ENCODE measurements at regions not wholly inside any gene's neighbourhood (a gene's known extent, or its start where the extent isn't known, plus 50 kb on each side); places are given as distances from the start of the nearest gene placed in this dataset.
"Not testable (repeated sequence)": the region's sequence is repeated elsewhere in the genome, so short reads cannot be mapped to it uniquely, and the experiment has no call there.

- Histone ChIP-seq H3K4me3 (ENCODE audit: low read length in 2 of 2) (no peak overlapping the region), H3K36me3 (ENCODE audit: control insufficient read depth in 1 of 2, insufficient read depth in 2 of 2, low read length in 1 of 2) (no peaks in the 10 kb centered on the region), H3K4me1 (ENCODE audit: control insufficient read depth in 1 of 2, insufficient read depth in 2 of 2, low read length in 2 of 2) (no peaks in the 10 kb centered on the region), H3K27me3 (ENCODE audit: control insufficient read depth in 1 of 2, insufficient read depth in 2 of 2, low read length in 1 of 2) (no peaks in the 10 kb centered on the region), H3K9me3 (ENCODE audit: control insufficient read depth, low read length) (no peaks in the 10 kb centered on the region), H3K27ac (ENCODE audit: low read depth in 1 of 2, low read length in 2 of 2) (no peak overlapping the region)
- no peak for ATAC-seq (ENCODE audit: low FRiP score)
- 43 to 49% methylated on average over 2 of the region's 2 CpGs for WGBS, 2 donors
- intact Hi-C loops (cut with DNase I): no loop called here
- DNase-seq: no peak
These were observed 294.3 kb downstream of the GUCY2F start for GRCh38 chrX:109187473-109188168.

DNA sequence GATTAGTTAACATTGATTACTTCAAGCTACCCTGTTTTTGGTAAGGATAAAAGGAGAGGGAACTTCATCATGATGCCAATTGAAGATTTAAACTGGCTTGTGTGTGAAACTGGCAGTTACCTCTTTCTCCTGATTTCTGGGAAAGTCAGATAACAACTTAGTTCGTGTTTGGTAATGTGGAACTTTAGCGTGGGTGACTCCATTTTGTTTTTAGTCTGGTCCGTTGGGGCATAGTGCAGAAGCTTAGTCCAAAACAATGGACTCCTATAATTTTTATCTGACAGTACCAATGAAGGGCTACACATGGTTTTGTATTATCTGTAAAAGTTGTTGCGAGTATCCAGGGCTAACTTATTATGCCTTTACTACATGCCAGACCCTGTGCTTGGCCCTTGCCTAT lies 294.9 kb downstream of the GUCY2F start:
- no peak for DNase-seq
- intact Hi-C loops (cut with DNase I): no loop called here
- no peak for ATAC-seq (ENCODE audit: low FRiP score)
- no peaks in the 10 kb centered on the region for H3K9me3 ChIP-seq (ENCODE audit: control insufficient read depth, low read length)
- H3K27me3 ChIP-seq (ENCODE audit: control insufficient read depth in 1 of 2, insufficient read depth in 2 of 2, low read length in 1 of 2): no peaks in the 10 kb centered on the region
- WGBS, 2 donors: 70 to 81% methylated on average over 4 of the region's 4 CpGs
- no peaks in the 10 kb centered on the region for H3K4me1 ChIP-seq (ENCODE audit: control insufficient read depth in 1 of 2, insufficient read depth in 2 of 2, low read length in 2 of 2)
- H3K27ac ChIP-seq (ENCODE audit: low read depth in 1 of 2, low read length in 2 of 2): no peak overlapping the region
- H3K4me3 ChIP-seq (ENCODE audit: low read length in 2 of 2): no peak overlapping the region
- no peaks in the 10 kb centered on the region for H3K36me3 ChIP-seq (ENCODE audit: control insufficient read depth in 1 of 2, insufficient read depth in 2 of 2, low read length in 1 of 2)

DNA sequence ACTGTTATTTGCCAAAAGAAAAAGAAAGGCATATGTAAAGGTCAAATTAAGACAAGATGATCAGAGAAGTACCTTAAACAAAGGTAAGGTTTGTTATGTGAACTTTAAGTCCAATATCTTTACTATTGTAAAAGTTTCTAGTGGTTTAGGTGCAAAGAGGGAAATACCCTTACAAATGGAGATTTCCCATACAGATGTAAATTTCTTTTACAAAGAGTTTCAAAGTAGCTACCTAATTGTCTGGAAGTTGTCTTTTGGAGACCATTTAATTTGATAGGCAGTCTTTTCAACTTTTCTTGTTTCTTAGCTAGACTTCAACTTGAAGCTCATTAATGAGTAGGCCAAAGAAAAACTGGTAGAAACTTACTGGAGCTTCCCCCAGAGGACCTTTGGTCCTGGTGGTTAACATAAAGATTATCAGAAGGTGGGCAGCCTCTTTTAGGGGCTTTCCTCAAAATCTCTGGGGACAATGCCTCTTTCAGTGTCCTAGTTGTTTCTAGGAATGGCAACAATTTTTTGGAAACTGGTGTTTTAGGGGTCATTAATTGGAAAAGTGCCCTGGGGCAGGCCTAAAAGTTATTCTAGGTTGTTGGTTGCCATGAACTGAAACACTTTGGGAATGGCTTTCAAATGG lies 297.3 kb downstream of the GUCY2F start:
- no peaks in the 10 kb centered on the region for H3K27me3 ChIP-seq (ENCODE audit: control insufficient read depth in 1 of 2, insufficient read depth in 2 of 2, low read length in 1 of 2)
- no peaks in the 10 kb centered on the region for H3K36me3 ChIP-seq (ENCODE audit: control insufficient read depth in 1 of 2, insufficient read depth in 2 of 2, low read length in 1 of 2)
- ATAC-seq (ENCODE audit: low FRiP score) (no peak), DNase-seq (no peak)
- no peak overlapping the region for H3K27ac ChIP-seq (ENCODE audit: low read depth in 1 of 2, low read length in 2 of 2)
- no peaks in the 10 kb centered on the region for H3K9me3 ChIP-seq (ENCODE audit: control insufficient read depth, low read length)
- H3K4me3 ChIP-seq (ENCODE audit: low read length in 2 of 2): no peak overlapping the region
- no peaks in the 10 kb centered on the region for H3K4me1 ChIP-seq (ENCODE audit: control insufficient read depth in 1 of 2, insufficient read depth in 2 of 2, low read length in 2 of 2)
- intact Hi-C loops (cut with DNase I): no loop called here

GRCh38 chrX:109172091-109172602 lies 309.7 kb downstream of the GUCY2F start:
- no peaks in the 10 kb centered on the region for H3K36me3 ChIP-seq (ENCODE audit: control insufficient read depth in 1 of 2, insufficient read depth in 2 of 2, low read length in 1 of 2)
- WGBS, 2 donors: 81 to 88% methylated on average over 4 of the region's 4 CpGs
- no peaks in the 10 kb centered on the region for H3K27me3 ChIP-seq (ENCODE audit: control insufficient read depth in 1 of 2, insufficient read depth in 2 of 2, low read length in 1 of 2)
- no peak overlapping the region for H3K27ac ChIP-seq (ENCODE audit: low read depth in 1 of 2, low read length in 2 of 2)
- peaks cover 5% of the 10 kb centered on the region for H3K9me3 ChIP-seq (ENCODE audit: control insufficient read depth, low read length)
- DNase-seq (no peak), ATAC-seq (ENCODE audit: low FRiP score) (no peak)
- H3K4me3 ChIP-seq (ENCODE audit: low read length in 2 of 2): no peak overlapping the region
- intact Hi-C loops (cut with DNase I): no loop called here
- no peaks in the 10 kb centered on the region for H3K4me1 ChIP-seq (ENCODE audit: control insufficient read depth in 1 of 2, insufficient read depth in 2 of 2, low read length in 2 of 2)

DNA sequence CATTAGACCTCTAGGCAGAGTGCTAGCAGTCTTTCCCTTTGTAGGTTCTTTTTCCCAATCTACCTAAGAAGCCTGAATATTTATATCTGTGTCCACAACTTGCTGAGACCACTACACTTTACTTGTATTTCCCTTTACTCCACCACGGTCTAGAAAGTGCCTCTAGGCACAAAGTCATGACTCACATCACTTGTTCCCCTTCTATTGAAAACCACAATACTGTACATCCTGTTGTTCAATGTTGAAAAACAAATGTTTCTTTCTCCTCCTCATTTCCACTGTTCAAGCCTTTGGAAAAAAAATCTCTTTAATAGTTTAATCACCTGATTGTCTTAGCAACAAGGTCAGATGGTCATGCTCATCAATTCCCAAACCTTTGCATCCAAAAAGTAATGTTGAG lies 326.7 kb downstream of the GUCY2F start:
- 55 to 64% methylated on average over 1 of the region's 1 CpG for WGBS, 2 donors
- H3K27ac ChIP-seq (ENCODE audit: low read depth in 1 of 2, low read length in 2 of 2): no peak overlapping the region
- intact Hi-C loops (cut with DNase I): no loop called here
- H3K27me3 ChIP-seq (ENCODE audit: control insufficient read depth in 1 of 2, insufficient read depth in 2 of 2, low read length in 1 of 2): no peaks in the 10 kb centered on the region
- H3K4me3 ChIP-seq (ENCODE audit: low read length in 2 of 2): no peak overlapping the region
- no peak for ATAC-seq (ENCODE audit: low FRiP score)
- no peak for DNase-seq
- no peaks in the 10 kb centered on the region for H3K9me3 ChIP-seq (ENCODE audit: control insufficient read depth, low read length)
- H3K4me1 ChIP-seq (ENCODE audit: control insufficient read depth in 1 of 2, insufficient read depth in 2 of 2, low read length in 2 of 2): no peaks in the 10 kb centered on the region
- no peaks in the 10 kb centered on the region for H3K36me3 ChIP-seq (ENCODE audit: control insufficient read depth in 1 of 2, insufficient read depth in 2 of 2, low read length in 1 of 2)

- H3K27ac ChIP-seq (ENCODE audit: low read depth in 1 of 2, low read length in 2 of 2); H3K4me3 ChIP-seq (ENCODE audit: low read length in 2 of 2); H3K27me3 ChIP-seq (ENCODE audit: control insufficient read depth in 1 of 2, insufficient read depth in 2 of 2, low read length in 1 of 2); H3K4me1 ChIP-seq (ENCODE audit: control insufficient read depth in 1 of 2, insufficient read depth in 2 of 2, low read length in 2 of 2); ATAC-seq (ENCODE audit: low FRiP score); intact Hi-C loops (cut with DNase I); H3K9me3 ChIP-seq (ENCODE audit: control insufficient read depth, low read length); H3K36me3 ChIP-seq (ENCODE audit: control insufficient read depth in 1 of 2, insufficient read depth in 2 of 2, low read length in 1 of 2); DNase-seq: not testable (repeated sequence)
- WGBS, 2 donors: 41 to 64% methylated on average over 1 of the region's 1 CpG
These were observed 337.7 kb downstream of the GUCY2F start for GRCh38 chrX:109144173-109144572.

- H3K4me3 ChIP-seq (ENCODE audit: low read length in 2 of 2): no peak overlapping the region
- H3K4me1 ChIP-seq (ENCODE audit: control insufficient read depth in 1 of 2, insufficient read depth in 2 of 2, low read length in 2 of 2): no peaks in the 10 kb centered on the region
- no peaks in the 10 kb centered on the region for H3K9me3 ChIP-seq (ENCODE audit: control insufficient read depth, low read length)
- no peak for ATAC-seq (ENCODE audit: low FRiP score)
- H3K36me3 ChIP-seq (ENCODE audit: control insufficient read depth in 1 of 2, insufficient read depth in 2 of 2, low read length in 1 of 2): no peaks in the 10 kb centered on the region
- H3K27ac ChIP-seq (ENCODE audit: low read depth in 1 of 2, low read length in 2 of 2): no peak overlapping the region
- H3K27me3 ChIP-seq (ENCODE audit: control insufficient read depth in 1 of 2, insufficient read depth in 2 of 2, low read length in 1 of 2): no peaks in the 10 kb centered on the region
- intact Hi-C loops (cut with DNase I): no loop called here
- no peak for DNase-seq
These were observed 341.4 kb downstream of the GUCY2F start for GRCh38 chrX:109140463-109140862.

DNA sequence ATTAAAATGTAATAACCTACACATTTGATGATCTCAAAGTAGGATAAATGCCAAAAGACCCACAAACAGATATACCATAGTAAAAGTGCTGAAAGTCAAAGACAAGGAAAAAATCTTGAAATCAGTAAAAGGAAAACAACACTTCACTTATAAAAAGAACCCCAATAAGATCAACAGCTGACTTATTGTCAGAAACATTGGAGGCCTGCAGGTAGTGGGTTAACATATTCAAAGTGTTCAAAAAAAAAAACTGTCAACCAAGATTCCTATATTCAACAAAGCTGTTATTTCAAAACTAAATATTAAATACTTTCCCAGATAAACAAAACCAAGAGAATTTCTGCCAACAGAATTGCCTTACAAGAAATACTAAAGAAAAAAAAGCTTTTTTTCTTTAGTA lies 347.1 kb downstream of the GUCY2F start:
- DNase-seq (no peak), ATAC-seq (ENCODE audit: low FRiP score) (no peak)
- H3K27ac ChIP-seq (ENCODE audit: low read depth in 1 of 2, low read length in 2 of 2): no peak overlapping the region
- no peaks in the 10 kb centered on the region for H3K4me1 ChIP-seq (ENCODE audit: control insufficient read depth in 1 of 2, insufficient read depth in 2 of 2, low read length in 2 of 2)
- H3K36me3 ChIP-seq (ENCODE audit: control insufficient read depth in 1 of 2, insufficient read depth in 2 of 2, low read length in 1 of 2): no peaks in the 10 kb centered on the region
- no peak overlapping the region for H3K4me3 ChIP-seq (ENCODE audit: low read length in 2 of 2)
- H3K9me3 ChIP-seq (ENCODE audit: control insufficient read depth, low read length): no peaks in the 10 kb centered on the region
- no peaks in the 10 kb centered on the region for H3K27me3 ChIP-seq (ENCODE audit: control insufficient read depth in 1 of 2, insufficient read depth in 2 of 2, low read length in 1 of 2)
- intact Hi-C loops (cut with DNase I): no loop called here

DNA sequence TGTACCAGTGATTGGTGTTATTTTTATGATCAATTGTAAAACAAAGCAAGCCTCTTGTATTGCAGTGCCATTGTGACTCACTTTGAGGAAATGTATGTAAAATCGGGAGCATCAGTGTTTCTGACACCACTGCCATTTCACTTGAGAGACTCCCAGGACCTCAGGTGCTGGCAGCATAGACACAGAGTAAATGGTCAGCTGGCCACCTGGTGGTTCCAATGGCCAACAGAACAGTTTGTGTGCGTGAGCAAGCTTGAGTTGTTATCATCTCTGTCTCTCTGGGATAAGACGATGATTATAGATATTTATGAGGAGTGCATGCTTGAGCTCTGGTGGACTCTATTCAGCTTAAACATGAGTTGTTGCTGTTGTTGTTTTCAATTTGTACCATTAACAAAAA lies 356.6 kb downstream of the GUCY2F start:
- intact Hi-C loops (cut with DNase I): no loop called here
- no peaks in the 10 kb centered on the region for H3K4me1 ChIP-seq (ENCODE audit: control insufficient read depth in 1 of 2, insufficient read depth in 2 of 2, low read length in 2 of 2)
- WGBS, 2 donors: 86% methylated on average over 3 of the region's 3 CpGs
- DNase-seq (no peak), ATAC-seq (ENCODE audit: low FRiP score) (no peak)
- no peak overlapping the region for H3K4me3 ChIP-seq (ENCODE audit: low read length in 2 of 2)
- no peaks in the 10 kb centered on the region for H3K27me3 ChIP-seq (ENCODE audit: control insufficient read depth in 1 of 2, insufficient read depth in 2 of 2, low read length in 1 of 2)
- no peaks in the 10 kb centered on the region for H3K36me3 ChIP-seq (ENCODE audit: control insufficient read depth in 1 of 2, insufficient read depth in 2 of 2, low read length in 1 of 2)
- no peak overlapping the region for H3K27ac ChIP-seq (ENCODE audit: low read depth in 1 of 2, low read length in 2 of 2)
- no peaks in the 10 kb centered on the region for H3K9me3 ChIP-seq (ENCODE audit: control insufficient read depth, low read length)

Data from aorta (tissue), 5 donors.